ENCODE measurements at regions not wholly inside any gene's neighbourhood (a gene's known extent, or its start where the extent isn't known, plus 50 kb on each side); places are given as distances from the start of the nearest gene placed in this dataset.

DNA sequence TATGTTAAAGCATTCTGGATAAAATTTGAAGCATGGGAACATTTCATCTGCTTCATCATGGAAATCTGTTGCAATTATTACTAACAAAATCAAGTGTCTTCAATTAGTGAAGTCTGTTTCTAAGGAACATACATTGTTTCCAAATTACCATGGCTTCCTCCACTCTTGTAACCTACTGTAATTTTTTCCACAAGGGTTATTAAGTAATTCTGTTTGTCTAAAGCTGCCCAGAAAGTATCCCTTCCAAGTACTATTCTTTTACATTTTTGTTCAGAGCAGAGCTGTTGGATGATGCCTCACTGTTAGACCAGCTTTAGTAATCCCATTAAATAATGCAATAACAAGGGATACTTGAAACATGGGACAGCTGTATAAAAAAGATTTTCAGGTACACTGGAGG is 483.5 kb upstream of the CD180 start:
- TF ChIP-seq CTCF (IDR thresholded peaks at IDR 0.05) (no peak), EP300 (IDR thresholded peaks at IDR 0.05) (peak in 1 of 2 donors; percentile 11)

Measured in tibial nerve (tissue), 4 donors.